Bronchial epithelial cell (primary cell): ENCODE measurements at regions not wholly inside any gene's neighbourhood (a gene's known extent, or its start where the extent isn't known, plus 50 kb on each side); places are given as distances from the start of the nearest gene placed in this dataset.

Source experiments
- DNase-seq: peaks from one replicate; pipeline ENCODE4 v3.0.0-alpha.2; 2010; ENCODE audit warnings: low read depth
- FAIRE-seq: peaks from 2 replicates; lab custom pipeline; 2011; peaks lifted over from hg19 to GRCh38; lab: Jason Lieb, UNC
- H3K27me3 ChIP-seq: 2 replicates; pipeline ENCODE4 v1.5.1; 2011; ENCODE audit warnings: low read length; ENCODE audit not compliant: control insufficient read depth, insufficient read depth
- H3K36me3 ChIP-seq: 2 replicates; pipeline ENCODE4 v1.5.1; 2011; ENCODE audit warnings: low read length; ENCODE audit not compliant: control insufficient read depth, insufficient read depth
- H3K4me3 ChIP-seq: 2 replicates; pipeline ENCODE4 v1.5.1; 2011; ENCODE audit warnings: mild to moderate bottlenecking, low read depth, low read length, control low read depth
- TF ChIP-seq, protein P1 (sequence below): IDR thresholded peaks from 2 replicates; pipeline ENCODE4 v1.5.1; 2011; ENCODE audit warnings: mild to moderate bottlenecking, moderate library complexity, low read length, control low read depth, inconsistent platforms; ENCODE audit not compliant: insufficient read depth, severe bottlenecking

DNA sequence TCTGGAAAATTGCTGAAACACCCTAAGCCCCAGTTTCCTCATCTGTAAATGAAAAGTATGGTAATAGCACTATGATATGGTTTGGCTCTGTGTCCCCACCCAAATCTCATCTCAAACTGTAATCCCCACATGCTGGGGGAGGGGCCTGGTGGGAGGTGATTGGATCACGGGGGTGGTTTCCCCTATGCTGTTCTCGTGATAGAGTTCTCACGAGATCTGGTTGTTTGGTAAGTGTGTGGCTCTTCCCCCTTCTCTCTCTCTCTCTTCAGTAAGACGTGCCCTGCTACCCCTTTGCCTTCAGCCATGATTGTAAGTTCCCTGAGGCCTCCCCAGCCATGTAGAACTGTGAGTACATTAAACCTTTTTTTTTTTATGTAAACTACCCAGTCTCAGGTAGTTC is 490.7 kb downstream of the TMEM114 start:
- no peak overlapping the region for H3K4me3 ChIP-seq
- no peaks in the 10 kb centered on the region for H3K27me3 ChIP-seq
- H3K36me3 ChIP-seq, result no peaks in the 10 kb centered on the region
- FAIRE-seq (no peak), DNase-seq (no peak)
- TF ChIP-seq, protein P1, sequence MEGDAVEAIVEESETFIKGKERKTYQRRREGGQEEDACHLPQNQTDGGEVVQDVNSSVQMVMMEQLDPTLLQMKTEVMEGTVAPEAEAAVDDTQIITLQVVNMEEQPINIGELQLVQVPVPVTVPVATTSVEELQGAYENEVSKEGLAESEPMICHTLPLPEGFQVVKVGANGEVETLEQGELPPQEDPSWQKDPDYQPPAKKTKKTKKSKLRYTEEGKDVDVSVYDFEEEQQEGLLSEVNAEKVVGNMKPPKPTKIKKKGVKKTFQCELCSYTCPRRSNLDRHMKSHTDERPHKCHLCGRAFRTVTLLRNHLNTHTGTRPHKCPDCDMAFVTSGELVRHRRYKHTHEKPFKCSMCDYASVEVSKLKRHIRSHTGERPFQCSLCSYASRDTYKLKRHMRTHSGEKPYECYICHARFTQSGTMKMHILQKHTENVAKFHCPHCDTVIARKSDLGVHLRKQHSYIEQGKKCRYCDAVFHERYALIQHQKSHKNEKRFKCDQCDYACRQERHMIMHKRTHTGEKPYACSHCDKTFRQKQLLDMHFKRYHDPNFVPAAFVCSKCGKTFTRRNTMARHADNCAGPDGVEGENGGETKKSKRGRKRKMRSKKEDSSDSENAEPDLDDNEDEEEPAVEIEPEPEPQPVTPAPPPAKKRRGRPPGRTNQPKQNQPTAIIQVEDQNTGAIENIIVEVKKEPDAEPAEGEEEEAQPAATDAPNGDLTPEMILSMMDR, result no peak

- H3K36me3 ChIP-seq, result no peaks in the 10 kb centered on the region
- FAIRE-seq, result no peak
Measured at GRCh38 chr16:8098947-8099512, 491.3 kb downstream of the TMEM114 start.

GRCh38 chr16:8096211-8096610 is 494.1 kb downstream of the TMEM114 start:
- Histone ChIP-seq H3K27me3 (no peaks in the 10 kb centered on the region), H3K4me3 (no peak overlapping the region), H3K36me3 (no peaks in the 10 kb centered on the region)
- DNase-seq (no peak), FAIRE-seq (no peak)
- TF ChIP-seq, protein P1, result no peak

More at GRCh38 chr16:8098947-8099512, 491.3 kb downstream of the TMEM114 start:
- Histone ChIP-seq H3K27me3 (no peaks in the 10 kb centered on the region), H3K4me3 (no peak overlapping the region)
- no peak for DNase-seq
- TF ChIP-seq, protein P1, result no peak

DNA sequence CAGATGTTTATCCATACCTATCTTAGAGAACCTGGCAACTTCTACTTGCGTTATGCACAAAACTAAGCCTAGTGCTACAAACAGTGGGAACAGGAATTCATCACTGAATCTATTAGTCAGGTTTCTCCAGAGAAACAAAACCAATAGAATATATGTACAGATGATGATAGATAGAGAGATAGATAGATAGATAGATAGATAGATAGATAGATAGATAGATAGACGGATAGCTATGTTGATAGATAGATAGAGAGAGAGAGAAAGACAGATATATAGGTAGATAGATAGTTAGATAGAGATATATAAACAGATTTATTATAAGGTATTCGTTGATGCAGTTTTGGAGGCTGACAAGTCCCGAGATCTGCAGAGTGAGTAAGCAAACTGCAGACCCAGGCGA is 495.6 kb downstream of the TMEM114 start:
- Histone ChIP-seq H3K36me3 (no peaks in the 10 kb centered on the region), H3K4me3 (no peak overlapping the region), H3K27me3 (no peaks in the 10 kb centered on the region)
- no peak for FAIRE-seq
- DNase-seq, result no peak
- TF ChIP-seq, protein P1, result no peak

- Histone ChIP-seq H3K27me3 (no peaks in the 10 kb centered on the region), H3K36me3 (no peaks in the 10 kb centered on the region), H3K4me3 (no peak overlapping the region)
- TF ChIP-seq, protein P1, result no peak
- DNase-seq, result no peak
- FAIRE-seq, result no peak
Measured at GRCh38 chr16:8088820-8089338, 501.4 kb downstream of the TMEM114 start.
